Ureter (tissue), 1 donor: ENCODE measurements at regions not wholly inside any gene's neighbourhood (a gene's known extent, or its start where the extent isn't known, plus 50 kb on each side); places are given as distances from the start of the nearest gene placed in this dataset.
"Not testable (repeated sequence)": the region's sequence is repeated elsewhere in the genome, so short reads cannot be mapped to it uniquely, and the experiment has no call there.

Experiments
- DNase-seq: peaks from one replicate; pipeline ENCODE4 v3.0.0-alpha.2; 2020; ENCODE audit warnings: low spot score
- donor health status: DM: yes; HTN: yes; CAD: no.

- no peak for DNase-seq
These were observed 169.0 kb upstream of the GRK3 start for GRCh38 chr22:25395468-25395867.

- DNase-seq = no peak
These were observed 168.6 kb upstream of the GRK3 start for GRCh38 chr22:25395915-25396314.

GRCh38 chr22:25396615-25397200, 167.8 kb upstream of the GRK3 start:
- no peak for DNase-seq

- no peak for DNase-seq
These were observed 166.9 kb upstream of the GRK3 start for GRCh38 chr22:25397616-25398015.

- not testable (repeated sequence) for DNase-seq
These were observed 165.8 kb upstream of the GRK3 start for GRCh38 chr22:25398591-25399062.

- DNase-seq = no peak
These were observed 164.8 kb upstream of the GRK3 start for GRCh38 chr22:25399649-25400151.

GRCh38 chr22:25402160-25402500, 162.3 kb upstream of the GRK3 start:
- no peak for DNase-seq

GRCh38 chr22:25402501-25403283, 161.8 kb upstream of the GRK3 start:
- DNase-seq = no peak

GRCh38 chr22:25403284-25403810, 161.1 kb upstream of the GRK3 start:
- no peak for DNase-seq

- DNase-seq = no peak
These were observed 160.5 kb upstream of the GRK3 start for GRCh38 chr22:25403811-25404471.

- DNase-seq = no peak
These were observed 159.9 kb upstream of the GRK3 start for GRCh38 chr22:25404556-25404927.

- peak; percentile 77 for DNase-seq
These were observed 159.3 kb upstream of the GRK3 start for GRCh38 chr22:25404928-25405816.

- no peak for DNase-seq
These were observed 158.5 kb upstream of the GRK3 start for GRCh38 chr22:25405841-25406509.

GRCh38 chr22:25406510-25407210, 157.8 kb upstream of the GRK3 start:
- DNase-seq = no peak

- no peak for DNase-seq
These were observed 157.1 kb upstream of the GRK3 start for GRCh38 chr22:25407226-25407858.

GRCh38 chr22:25407859-25408229, 156.6 kb upstream of the GRK3 start:
- DNase-seq = no peak

GRCh38 chr22:25409240-25409639, 155.2 kb upstream of the GRK3 start:
- DNase-seq = no peak

GRCh38 chr22:25410849-25411248, 153.6 kb upstream of the GRK3 start:
- DNase-seq = no peak

- no peak for DNase-seq
These were observed 150.9 kb upstream of the GRK3 start for GRCh38 chr22:25413620-25414019.

- DNase-seq = not testable (repeated sequence)
These were observed 148.7 kb upstream of the GRK3 start for GRCh38 chr22:25415731-25416130.
